NCI-H128 (cell line): ENCODE measurements at regions not wholly inside any gene's neighbourhood (a gene's known extent, or its start where the extent isn't known, plus 50 kb on each side); places are given as distances from the start of the nearest gene placed in this dataset.
"Not testable (repeated sequence)": the region's sequence is repeated elsewhere in the genome, so short reads cannot be mapped to it uniquely, and the experiment has no call there.

Experiments used
- DNase-seq: peaks from one replicate; lab custom pipeline; 2025; ENCODE audit not compliant: unreplicated experiment; lab: John Stamatoyannopoulos, UW

- no peak for DNase-seq
Observed at GRCh38 chr2:236346366-236346765, 82.2 kb upstream of the ASB18 start.

GRCh38 chr2:236348279-236348678 is 84.1 kb upstream of the ASB18 start:
- no peak for DNase-seq

DNA sequence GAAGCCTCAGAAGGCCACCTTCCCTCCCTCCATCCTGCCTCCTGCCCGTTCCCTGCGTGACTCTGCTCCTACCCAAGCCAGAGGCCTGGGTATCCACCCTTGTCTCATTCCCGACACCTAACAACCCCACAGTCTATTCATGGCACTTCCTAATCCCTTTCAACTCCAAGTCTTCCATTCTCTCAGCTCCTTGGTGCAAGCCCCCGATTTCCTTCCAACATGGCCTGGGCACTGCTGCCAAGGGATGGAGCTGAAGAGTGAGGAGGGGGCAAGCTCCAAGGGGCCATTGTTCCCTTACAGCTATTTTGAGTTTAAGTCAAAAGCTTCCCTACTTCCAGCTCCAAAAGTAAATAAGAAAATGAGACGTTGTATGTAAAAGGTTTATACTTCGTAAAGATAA is 84.8 kb upstream of the ASB18 start:
- no peak for DNase-seq

- DNase-seq, result no peak
Observed at GRCh38 chr2:236350426-236350825, 86.2 kb upstream of the ASB18 start.

DNA sequence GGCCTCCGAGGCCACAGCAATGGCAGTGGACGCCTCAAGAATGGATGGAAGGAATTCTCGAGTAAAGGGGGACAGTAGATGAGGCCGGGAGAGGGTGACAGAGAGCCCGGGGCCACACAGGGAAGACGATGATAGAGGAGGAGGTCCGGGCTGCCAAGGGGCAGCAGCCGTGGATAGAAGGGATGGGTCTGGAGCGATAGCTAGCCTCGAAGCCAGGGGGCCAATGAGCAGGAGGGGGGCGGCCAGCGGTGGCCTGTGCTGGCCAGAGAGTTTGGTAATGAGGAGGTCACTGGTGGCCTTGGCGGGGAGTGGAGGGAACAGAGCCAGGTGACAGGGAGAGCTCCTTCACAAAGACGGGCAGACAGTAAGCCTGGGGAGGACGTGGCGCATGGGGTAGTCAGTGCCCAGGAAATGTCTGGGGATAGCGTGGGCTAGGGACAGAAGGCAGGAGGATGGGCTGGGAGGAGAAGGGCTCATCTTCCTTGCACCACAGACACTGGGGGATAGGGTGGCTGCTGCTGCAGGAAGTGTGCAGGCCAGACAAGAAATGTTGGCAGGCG is 87.8 kb upstream of the ASB18 start:
- no peak for DNase-seq

DNA sequence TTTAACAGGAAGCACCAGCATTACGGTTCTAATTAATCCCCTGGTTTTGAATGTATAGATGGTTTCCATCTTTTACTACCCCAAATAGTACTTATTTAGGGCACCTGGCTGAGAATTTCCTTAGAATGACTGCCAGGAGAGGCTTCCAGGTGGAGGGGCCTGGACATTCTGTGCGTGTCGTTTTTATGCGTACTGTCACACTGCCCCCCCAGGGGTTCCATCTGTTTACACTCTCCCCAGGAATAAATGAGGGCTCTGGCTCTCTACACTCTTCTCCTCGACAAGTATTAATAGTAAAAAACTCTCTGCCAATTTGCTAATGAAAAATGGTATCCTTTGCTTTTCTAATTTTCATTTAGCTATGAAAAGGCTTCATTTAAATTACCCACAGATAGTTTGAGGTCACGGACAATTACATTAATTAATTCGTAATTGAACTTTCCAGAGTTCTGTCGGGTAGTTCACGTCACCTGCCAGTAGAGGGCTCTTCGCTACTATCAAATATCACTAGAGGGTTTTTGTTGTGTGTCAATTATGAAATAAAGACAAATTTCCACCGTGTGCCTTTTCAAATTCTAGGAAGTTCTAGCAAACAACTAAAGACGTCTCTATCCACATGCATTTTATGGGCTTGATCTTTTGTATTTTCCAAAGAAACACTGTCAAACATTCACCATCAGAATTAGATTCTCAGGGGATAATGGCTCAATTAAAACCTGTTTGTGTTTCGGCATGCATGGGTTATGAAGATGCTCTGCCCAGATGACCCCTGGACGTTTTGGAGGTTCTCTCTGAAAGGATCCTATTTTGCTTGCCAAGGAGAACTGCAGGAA is 88.8 kb upstream of the ASB18 start:
- DNase-seq, result no peak

- DNase-seq, result no peak
Observed at GRCh38 chr2:236353594-236353942, 89.4 kb upstream of the ASB18 start.

DNA sequence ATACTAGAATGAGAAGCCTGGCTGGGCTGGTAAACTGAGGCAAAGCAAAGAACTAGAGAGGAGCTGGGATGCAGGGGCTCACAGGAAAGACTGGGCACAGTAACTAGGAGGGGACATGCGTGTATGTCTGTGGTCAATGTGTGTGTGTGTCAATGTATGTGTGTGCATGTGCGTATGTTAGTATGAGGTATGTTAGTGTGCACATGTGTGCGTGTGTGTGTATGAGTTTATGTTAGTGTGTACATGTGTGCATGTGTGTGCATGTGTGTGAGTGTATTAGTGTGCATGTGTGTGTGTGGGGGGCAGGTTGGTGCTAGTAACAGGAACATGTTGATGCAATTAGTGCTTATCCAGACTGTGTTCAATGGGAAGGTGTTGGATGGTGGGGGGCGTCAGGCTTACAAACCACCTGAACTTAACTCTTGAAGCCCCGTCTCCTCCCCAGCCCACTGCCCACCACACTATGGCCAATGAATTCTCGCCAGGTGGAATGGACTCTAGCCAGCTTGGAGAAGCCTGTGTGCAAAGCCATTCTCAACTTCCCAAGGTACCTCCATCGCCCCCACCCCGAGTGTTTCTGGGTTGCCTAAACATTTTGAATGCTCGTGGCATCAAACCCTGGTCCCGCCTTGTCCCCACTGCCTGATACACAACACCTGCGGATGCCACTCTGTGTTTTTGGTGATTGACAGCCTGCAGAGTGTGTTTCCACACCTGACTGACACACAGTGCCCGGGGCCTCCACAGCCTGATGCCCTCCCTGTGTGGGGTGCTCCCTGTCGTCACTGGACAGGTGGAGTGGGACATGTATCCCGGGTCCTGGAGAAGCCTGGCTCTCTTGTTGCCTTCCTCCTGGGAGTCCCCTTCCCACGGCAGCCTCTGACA is 90.1 kb upstream of the ASB18 start:
- no peak for DNase-seq

DNA sequence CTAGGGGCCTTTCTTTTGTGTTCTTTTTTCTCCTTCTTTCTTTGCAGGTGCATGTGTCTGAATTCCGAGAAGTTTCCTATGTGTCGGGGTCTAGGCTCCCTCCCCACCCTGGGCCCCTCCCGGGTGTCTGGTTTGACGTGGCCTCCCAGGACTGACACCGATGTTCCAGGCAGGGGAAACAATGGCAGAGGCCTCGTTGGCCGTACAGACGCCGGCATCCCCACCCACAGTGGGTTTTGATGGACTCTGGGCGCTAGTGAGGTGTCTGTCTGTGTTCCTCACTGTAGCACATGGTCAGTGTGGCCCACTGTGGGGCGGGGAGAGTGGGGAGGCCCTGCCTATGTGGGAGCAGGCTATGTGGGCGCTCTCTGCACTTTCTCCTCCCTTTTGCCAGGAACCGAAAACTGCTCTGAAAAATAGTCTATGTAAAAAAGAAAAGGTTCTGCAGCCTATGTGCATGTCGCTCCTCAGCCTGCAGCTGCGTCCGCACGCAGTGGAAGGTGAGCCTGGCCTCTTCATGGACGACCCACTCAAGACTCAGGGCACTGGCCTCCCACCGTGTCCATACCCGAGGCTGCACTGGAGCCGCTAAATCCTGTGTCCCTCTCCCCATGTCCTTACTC is 90.9 kb upstream of the ASB18 start:
- no peak for DNase-seq

DNA sequence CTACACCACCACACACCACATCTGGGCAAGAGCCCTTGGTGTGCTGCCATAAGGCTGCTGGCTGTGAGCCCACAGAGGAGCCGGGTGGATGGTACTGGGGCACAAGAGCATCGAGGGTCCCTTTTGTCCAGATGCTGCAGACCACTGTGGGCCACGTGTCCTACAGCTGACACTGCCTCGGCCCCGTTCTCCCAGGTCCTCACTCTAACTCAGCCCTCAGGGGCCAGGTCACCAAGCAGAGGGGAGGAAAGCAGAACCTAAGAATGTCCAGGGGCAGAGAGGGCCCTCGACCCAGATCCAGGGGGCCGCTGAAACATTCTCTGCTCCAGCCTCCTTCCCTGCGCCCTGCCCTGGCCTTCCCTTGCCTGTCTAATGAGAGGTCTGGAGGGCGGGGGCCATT is 91.7 kb upstream of the ASB18 start:
- no peak for DNase-seq

DNA sequence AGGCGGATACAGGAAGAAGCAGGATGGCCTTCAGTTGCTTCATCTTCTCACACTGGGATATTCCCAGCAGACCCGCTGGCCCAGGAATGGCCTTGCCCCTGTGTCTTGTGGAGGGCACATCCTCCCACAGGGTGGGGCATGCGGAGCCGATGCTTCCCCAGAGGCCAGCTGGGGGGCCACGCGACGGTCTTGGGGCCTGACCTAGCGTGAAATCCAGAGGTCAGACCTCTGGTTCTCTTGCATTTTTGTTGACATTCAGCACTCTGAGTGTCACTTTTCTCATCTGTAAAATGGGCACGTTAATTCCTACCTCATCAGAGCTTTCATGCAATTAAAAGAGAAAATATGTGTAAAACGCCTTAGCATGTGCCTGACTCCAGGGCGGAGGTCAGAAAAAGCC is 92.1 kb upstream of the ASB18 start:
- not testable (repeated sequence) for DNase-seq

DNA sequence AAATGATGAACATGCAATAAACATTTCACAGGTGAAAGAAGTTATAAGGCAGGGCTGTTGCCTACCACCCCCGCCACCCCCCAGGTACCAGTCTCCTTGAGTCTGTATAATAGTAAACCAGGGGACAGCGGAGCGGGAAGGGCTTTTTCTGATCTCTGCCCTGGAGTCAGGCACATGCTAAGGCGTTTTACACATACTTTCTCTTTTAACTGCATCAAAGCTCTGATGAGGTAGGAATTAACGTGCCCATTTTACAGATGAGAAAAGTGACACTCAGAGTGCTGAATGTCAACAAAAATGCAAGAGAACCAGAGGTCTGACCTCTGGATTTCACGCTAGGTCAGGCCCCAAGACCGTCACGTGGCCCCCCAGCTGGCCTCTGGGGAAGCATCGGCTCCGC is 94.3 kb upstream of the ASB18 start:
- DNase-seq, result not testable (repeated sequence)

DNA sequence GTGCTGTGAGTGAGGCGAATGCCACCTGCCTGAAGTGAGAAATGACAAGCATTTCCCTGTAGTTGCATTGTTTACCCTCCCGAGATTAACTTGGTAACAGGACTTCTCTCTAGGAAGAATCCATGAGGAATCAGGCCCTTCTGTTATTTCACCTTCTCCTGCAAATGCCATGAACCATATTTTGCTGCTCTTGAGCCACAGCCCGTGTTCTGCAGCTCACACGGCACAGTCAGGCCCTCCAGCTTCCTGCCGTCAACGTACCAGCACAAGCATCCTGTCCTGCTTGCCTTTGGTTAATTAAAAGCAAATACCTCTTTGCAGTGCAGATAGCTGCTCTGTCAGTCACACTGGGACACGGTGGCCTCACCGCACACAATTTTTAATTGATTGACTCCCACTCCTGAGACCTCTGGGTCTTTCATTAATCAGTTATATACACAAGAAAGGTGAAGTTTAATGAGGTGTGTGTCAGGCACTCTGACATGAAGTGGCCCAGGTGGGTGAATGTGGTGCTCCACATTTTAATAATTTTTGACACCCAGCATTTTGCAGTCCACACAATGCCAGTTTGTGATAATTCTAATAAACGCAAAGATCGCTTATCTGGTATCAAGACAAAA is 95.3 kb upstream of the ASB18 start:
- no peak for DNase-seq

GRCh38 chr2:236360496-236360895 is 96.3 kb upstream of the ASB18 start:
- DNase-seq, result no peak

GRCh38 chr2:236363711-236364277 is 99.6 kb upstream of the ASB18 start:
- no peak for DNase-seq

DNA sequence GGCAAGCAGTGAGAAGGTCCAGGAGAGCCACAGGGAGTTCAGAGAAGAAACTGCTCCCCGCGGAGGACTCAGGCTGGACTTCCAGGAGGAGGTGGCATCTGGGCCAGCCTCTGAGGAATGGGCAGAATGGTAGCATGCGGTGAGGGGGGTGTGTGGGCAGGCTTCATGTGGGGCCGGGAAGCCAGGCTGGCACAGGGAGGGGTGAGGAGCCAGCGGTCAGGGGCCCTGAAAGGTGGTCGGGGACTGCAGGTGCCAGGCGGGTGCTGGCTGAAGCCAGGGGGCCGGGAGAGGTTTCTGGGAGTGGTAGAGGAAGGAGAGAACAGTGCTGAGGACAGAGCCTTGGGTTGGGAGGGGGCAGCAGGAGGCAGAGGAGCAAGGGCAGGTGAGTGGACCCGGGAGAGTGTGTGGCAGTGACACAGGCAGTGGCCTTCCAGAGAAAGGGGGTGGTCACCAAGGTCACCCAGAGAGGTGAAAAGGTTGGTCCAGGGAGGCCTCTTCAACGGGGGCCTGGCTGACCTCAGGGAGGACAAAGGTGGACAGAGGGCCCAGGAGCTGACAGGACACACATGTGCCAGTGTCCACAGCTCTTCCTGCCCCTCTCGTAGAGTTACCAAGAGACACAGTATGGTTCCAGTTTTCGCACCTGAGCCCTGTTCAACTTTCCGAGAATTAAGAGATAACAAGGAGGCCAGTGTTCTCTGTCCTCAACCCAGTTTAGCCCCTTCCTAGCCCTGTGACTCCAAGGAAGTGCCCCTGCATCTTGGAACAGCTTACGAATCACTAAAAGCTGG is 101.2 kb upstream of the ASB18 start:
- no peak for DNase-seq

DNA sequence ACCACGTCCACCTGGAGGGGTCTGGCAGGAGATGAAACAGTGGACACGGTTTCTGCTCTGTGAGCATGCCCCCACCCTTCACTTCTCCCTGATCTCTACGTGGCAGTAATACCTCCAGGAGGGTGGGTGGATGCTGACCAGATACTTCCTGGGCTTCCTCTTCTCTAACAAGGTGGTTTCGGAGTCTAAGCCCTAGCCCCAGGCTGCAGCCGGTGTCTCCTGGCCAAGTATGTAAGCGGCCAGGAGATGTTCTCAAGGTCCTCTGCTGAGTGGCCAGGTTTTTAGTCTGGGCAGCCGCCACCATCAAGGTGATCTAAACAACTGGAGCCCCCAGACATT is 101.8 kb upstream of the ASB18 start:
- no peak for DNase-seq

GRCh38 chr2:236366397-236366796 is 102.2 kb upstream of the ASB18 start:
- no peak for DNase-seq

- DNase-seq, result no peak
Observed at GRCh38 chr2:236367506-236368289, 103.5 kb upstream of the ASB18 start.
